CD14-positive monocyte (primary cell): ENCODE measurements at regions not wholly inside any gene's neighbourhood (a gene's known extent, or its start where the extent isn't known, plus 50 kb on each side); places are given as distances from the start of the nearest gene placed in this dataset.

ENCODE experiments used
- DNase-seq, 3 donors: peaks; one replicate each; pipeline ENCODE4 v3.0.0-alpha.2; 2011 to 2022
- H2AFZ ChIP-seq: 2 replicates; pipeline ENCODE4 v1.6.0; 2012; ENCODE audit warnings: mild to moderate bottlenecking, low read depth, low read length, inconsistent platforms; ENCODE audit not compliant: insufficient read depth, poor library complexity, severe bottlenecking
- H3K27ac ChIP-seq, 2 donors: 1 replicate in 1 of 2; 2 replicates in 1 of 2; pipeline ENCODE4 v1.5.1; 2012 to 2013; ENCODE audit warnings: low read length in 2 of 2, control low read depth in 1 of 2, inconsistent platforms in 1 of 2, low read depth in 1 of 2, mild to moderate bottlenecking in 1 of 2
- H3K27me3 ChIP-seq, 2 donors: one replicate each; pipeline versions ENCODE4 v1.6.0 to v1.6.1; 2011 to 2013; ENCODE audit warnings: low read length in 2 of 2; ENCODE audit not compliant: control insufficient read depth in 2 of 2, insufficient read depth in 2 of 2
- H3K36me3 ChIP-seq, 2 donors: replicated peaks in 1 of 2; 1 replicate in 1 of 2; 2 replicates in 1 of 2; pipeline versions ENCODE4 v1.5.1 to v1.6.1; 2012 to 2013; ENCODE audit warnings: low read length in 2 of 2, control low read depth in 1 of 2, inconsistent platforms in 1 of 2, mild to moderate bottlenecking in 1 of 2; ENCODE audit not compliant: insufficient read depth in 2 of 2, control insufficient read depth in 1 of 2
- H3K4me1 ChIP-seq, 2 donors: 1 replicate in 1 of 2; 2 replicates in 1 of 2; pipeline versions ENCODE4 v1.5.1 to v1.6.1; 2012 to 2013; ENCODE audit warnings: low read length in 2 of 2, control low read depth in 1 of 2, inconsistent platforms in 1 of 2, mild to moderate bottlenecking in 1 of 2, moderate library complexity in 1 of 2; ENCODE audit not compliant: insufficient read depth in 2 of 2, control insufficient read depth in 1 of 2
- H3K4me2 ChIP-seq: replicated peaks from 2 replicates; pipeline ENCODE3; 2012; ENCODE audit warnings: low read length, moderate library complexity, mild to moderate bottlenecking; ENCODE audit not compliant: poor library complexity, severe bottlenecking; ENCODE audit errors: extremely low read depth
- H3K4me3 ChIP-seq, 3 experiments: fragments of 200-600 bp in 1 of 3; sonication (generic) in 1 of 3; replicated peaks in 1 of 3; 1 replicate in 2 of 3; 2 replicates in 1 of 3; pipeline ENCODE4 v1.5.1; 2011 to 2013; ENCODE audit warnings: low read length in 3 of 3, mild to moderate bottlenecking in 3 of 3, control low read depth in 2 of 3, low read depth in 2 of 3, inconsistent platforms in 1 of 3, moderate library complexity in 1 of 3
- H3K79me2 ChIP-seq: 2 replicates; pipeline ENCODE4 v1.6.0; 2012; ENCODE audit warnings: mild to moderate bottlenecking, control low read depth, inconsistent platforms, low read length, moderate library complexity; ENCODE audit not compliant: insufficient read depth
- H3K9ac ChIP-seq: 2 replicates; pipeline ENCODE4 v1.6.0; 2017; ENCODE audit warnings: low read length, mild to moderate bottlenecking; ENCODE audit not compliant: insufficient read depth, poor library complexity, severe bottlenecking
- H3K9me3 ChIP-seq, 2 donors: replicated peaks in 1 of 2; 1 replicate in 1 of 2; 2 replicates in 1 of 2; pipeline versions ENCODE4 v1.5.1 to v1.6.1; 2012 to 2013; ENCODE audit warnings: low read length in 2 of 2, control low read depth in 1 of 2; ENCODE audit not compliant: control insufficient read depth in 1 of 2, insufficient read depth in 1 of 2
- H4K20me1 ChIP-seq: 2 replicates; pipeline ENCODE4 v1.6.0; 2012; ENCODE audit warnings: mild to moderate bottlenecking, low read length, control low read depth, moderate library complexity; ENCODE audit not compliant: insufficient read depth
- H3K27ac Mint-ChIP-seq, 7 donors: one replicate each; pipeline ENCODE4 v1.8.0; 2020; ENCODE audit warnings: mild to moderate bottlenecking in 7 of 7, mixed read lengths in 7 of 7, moderate library complexity in 6 of 7, inconsistent platforms in 2 of 7
- H3K27me3 Mint-ChIP-seq, 3 donors: one replicate each; pipeline ENCODE4 v1.8.0; 2021 to 2022; ENCODE audit warnings: low read depth in 3 of 3, mild to moderate bottlenecking in 3 of 3, mixed read lengths in 3 of 3, moderate library complexity in 3 of 3, inconsistent platforms in 1 of 3
- H3K36me3 Mint-ChIP-seq, 2 donors: one replicate each; pipeline ENCODE4 v1.8.0; 2020; ENCODE audit warnings: mixed read lengths in 2 of 2, inconsistent platforms in 1 of 2, mild to moderate bottlenecking in 1 of 2
- H3K4me1 Mint-ChIP-seq: one replicate; pipeline ENCODE4 v1.8.0; 2020; ENCODE audit warnings: mild to moderate bottlenecking, mixed read lengths
- H3K4me3 Mint-ChIP-seq, 2 donors: one replicate each; pipeline ENCODE4 v1.8.0; 2020; ENCODE audit warnings: mild to moderate bottlenecking in 2 of 2, mixed read lengths in 2 of 2, moderate library complexity in 1 of 2
- H3K9me3 Mint-ChIP-seq, 7 donors: one replicate each; pipeline ENCODE4 v1.8.0; 2020 to 2022; ENCODE audit warnings: mixed read lengths in 7 of 7, mild to moderate bottlenecking in 6 of 7, moderate library complexity in 6 of 7, inconsistent platforms in 2 of 7
- CTCF ChIP-seq: fragments of 200-600 bp; IDR thresholded peaks from one replicate; pipeline ENCODE4 v1.8.0; 2022; ENCODE audit warnings: antibody characterized with exemption, mild to moderate bottlenecking
- WGBS: methylation state at CpG from one replicate; pipeline ENCODE4 v1.1.5; 2013; ENCODE audit warnings: missing lambda C conversion rate; ENCODE audit not compliant: insufficient coverage; 5-methylcytosine and 5-hydroxymethylcytosine counted together
- intact Hi-C, 2 donors: fragments of 100-400 bp; cut with micrococcal nuclease; formaldehyde crosslinking; loops; one replicate each; pipeline versions ENCODE4 v1.15.0 to v1.15.1; 2023

- no peak overlapping the region for H3K27ac Mint-ChIP-seq
- H3K4me3 Mint-ChIP-seq: no peak overlapping the region
- intact Hi-C loops: no loop called here
- DNase-seq: no peak
- Histone ChIP-seq H4K20me1 (no peaks in the 10 kb centered on the region), H3K4me1 (no peaks in the 10 kb centered on the region), H3K9me3 (peaks cover 0 to 2% of the 10 kb centered on the region in 2 donors), H3K27ac (no peak overlapping the region), H3K27me3 (no peaks in the 10 kb centered on the region), H3K4me2 (no peak overlapping the region), H3K4me3 (no peak overlapping the region), H3K79me2 (no peaks in the 10 kb centered on the region), H3K36me3 (no peaks in the 10 kb centered on the region), H3K9ac (no peak overlapping the region), H2AFZ (no peak overlapping the region)
- H3K36me3 Mint-ChIP-seq: no peaks in the 10 kb centered on the region
- peaks cover 0 to 9% (median 5%) of the 10 kb centered on the region in 7 donors for H3K9me3 Mint-ChIP-seq
- WGBS: no CpG with 5 or more reads among the region's 3 CpGs
- TF ChIP-seq CTCF: no peak
- no peaks in the 10 kb centered on the region for H3K27me3 Mint-ChIP-seq
- H3K4me1 Mint-ChIP-seq: no peaks in the 10 kb centered on the region
These were observed 575.7 kb downstream of the TRIML1 start for GRCh38 chr4:188714907-188715306.

- WGBS: no CpG with 5 or more reads among the region's 2 CpGs
- Histone ChIP-seq H3K9me3 (peaks cover 0 to 11% of the 10 kb centered on the region in 2 donors), H3K4me3 (no peak overlapping the region), H3K9ac (no peak overlapping the region), H3K4me2 (no peak overlapping the region), H4K20me1 (no peaks in the 10 kb centered on the region), H2AFZ (no peak overlapping the region), H3K27me3 (no peaks in the 10 kb centered on the region), H3K36me3 (no peaks in the 10 kb centered on the region), H3K4me1 (no peaks in the 10 kb centered on the region), H3K79me2 (no peaks in the 10 kb centered on the region), H3K27ac (no peak overlapping the region)
- peaks cover 0 to 2% (median 0%) of the 10 kb centered on the region in 3 donors for H3K27me3 Mint-ChIP-seq
- intact Hi-C loops: no loop called here
- no peak overlapping the region for H3K4me3 Mint-ChIP-seq
- H3K4me1 Mint-ChIP-seq: no peaks in the 10 kb centered on the region
- no peak for DNase-seq
- no peak overlapping the region for H3K27ac Mint-ChIP-seq
- peaks cover 0 to 17% (median 5%) of the 10 kb centered on the region in 7 donors for H3K9me3 Mint-ChIP-seq
- H3K36me3 Mint-ChIP-seq: no peaks in the 10 kb centered on the region
- no peak for TF ChIP-seq CTCF
These were observed 578.4 kb downstream of the TRIML1 start for GRCh38 chr4:188717661-188718060.
